CD4-positive, alpha-beta T cell treated with Interleukin-6 at 100 ng/mL for 8 hours (primary cell): ENCODE measurements at regions not wholly inside any gene's neighbourhood (a gene's known extent, or its start where the extent isn't known, plus 50 kb on each side); places are given as distances from the start of the nearest gene placed in this dataset.
"Not testable (repeated sequence)": the region's sequence is repeated elsewhere in the genome, so short reads cannot be mapped to it uniquely, and the experiment has no call there.

Experiments
- DNase-seq: peaks from one replicate; pipeline ENCODE4 v3.0.0-alpha.2; 2020; ENCODE audit warnings: mixed read lengths, low spot score

GRCh38 chr2:60356346-60356745 is 197.1 kb downstream of the BCL11A start:
- no peak for DNase-seq

- DNase-seq = no peak
Measured at GRCh38 chr2:60355849-60356261, 197.6 kb downstream of the BCL11A start.

DNA sequence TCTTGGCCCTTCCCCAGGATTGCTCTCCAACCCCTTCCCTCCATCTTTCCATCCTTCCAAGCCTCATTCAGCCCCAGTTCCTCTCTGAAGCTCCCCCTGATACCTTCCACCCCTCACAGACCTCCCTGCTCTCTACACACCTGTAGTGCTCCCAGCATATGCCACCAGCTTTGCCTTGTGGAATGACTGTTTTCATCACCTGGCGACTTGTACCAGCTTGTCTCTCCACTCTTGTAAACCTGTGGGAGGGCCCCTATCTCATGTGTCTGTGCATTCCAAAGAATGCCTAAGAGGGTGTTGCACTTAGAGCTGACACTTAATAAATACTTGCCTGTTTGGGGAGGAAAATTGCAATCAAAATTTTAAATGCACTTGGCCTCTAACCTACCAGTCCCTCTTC is 198.7 kb downstream of the BCL11A start:
- no peak for DNase-seq

DNA sequence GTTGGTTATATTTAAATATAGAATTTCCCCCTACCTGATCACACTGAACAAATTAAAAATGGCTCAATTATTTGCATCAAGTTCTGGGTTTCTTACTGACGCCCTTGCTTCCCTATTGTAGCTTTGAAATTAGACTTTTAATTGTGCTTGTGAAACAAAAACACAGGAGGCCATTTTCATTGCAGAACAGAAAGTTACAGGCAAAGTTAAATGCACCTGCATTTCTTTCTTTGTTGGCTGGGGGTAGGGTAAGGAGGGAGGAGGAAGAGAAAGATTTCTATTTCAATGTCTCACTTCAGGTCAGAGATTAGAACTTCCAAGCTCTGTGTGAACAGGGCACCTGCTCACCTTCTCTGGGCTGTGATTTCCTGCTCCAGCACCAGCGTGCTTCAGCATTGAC is 199.6 kb downstream of the BCL11A start:
- DNase-seq = no peak

DNA sequence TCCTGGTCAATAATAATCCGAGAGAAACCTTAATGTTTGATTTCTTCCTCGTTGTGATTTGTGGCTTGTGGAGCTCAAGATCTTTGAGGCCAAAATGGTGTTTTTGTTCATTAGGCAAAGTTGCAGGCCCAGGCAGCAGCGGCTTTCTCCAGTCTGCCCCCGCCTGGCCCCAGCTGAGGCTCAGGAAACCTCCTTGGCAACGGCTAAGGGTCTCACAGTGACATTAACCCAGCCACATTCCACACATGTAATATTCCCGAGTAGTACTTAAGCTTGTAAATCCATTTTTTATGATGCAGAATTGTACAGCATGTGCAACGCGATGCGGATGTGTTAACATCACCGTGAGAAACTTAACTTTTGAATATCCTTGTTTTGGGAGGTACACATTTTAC is 200.1 kb downstream of the BCL11A start:
- no peak for DNase-seq

GRCh38 chr2:60352491-60353405 is 200.7 kb downstream of the BCL11A start:
- no peak for DNase-seq

DNA sequence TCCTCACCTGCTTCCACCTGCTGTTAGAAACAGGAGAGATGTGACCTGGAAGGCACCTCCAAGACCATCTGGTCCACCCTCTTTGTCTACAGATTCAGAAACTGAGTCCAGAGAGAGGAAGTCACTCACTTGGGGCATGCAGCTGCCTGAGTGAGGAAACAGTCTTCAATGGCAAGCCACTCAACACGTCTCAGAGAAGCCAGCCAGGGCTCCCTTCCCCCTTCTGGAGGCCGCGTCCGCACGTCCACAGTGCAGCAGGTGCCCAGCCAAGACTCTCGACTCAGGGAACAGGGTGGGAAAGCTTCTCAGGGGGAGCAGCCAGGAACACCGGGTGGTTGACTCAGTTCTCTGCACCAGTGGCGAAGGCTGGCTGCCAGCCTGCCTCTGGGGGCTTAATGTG is 201.7 kb downstream of the BCL11A start:
- no peak for DNase-seq

- DNase-seq = no peak
Measured at GRCh38 chr2:60351321-60351720, 202.1 kb downstream of the BCL11A start.

GRCh38 chr2:60350791-60351190 is 202.7 kb downstream of the BCL11A start:
- DNase-seq = no peak

DNA sequence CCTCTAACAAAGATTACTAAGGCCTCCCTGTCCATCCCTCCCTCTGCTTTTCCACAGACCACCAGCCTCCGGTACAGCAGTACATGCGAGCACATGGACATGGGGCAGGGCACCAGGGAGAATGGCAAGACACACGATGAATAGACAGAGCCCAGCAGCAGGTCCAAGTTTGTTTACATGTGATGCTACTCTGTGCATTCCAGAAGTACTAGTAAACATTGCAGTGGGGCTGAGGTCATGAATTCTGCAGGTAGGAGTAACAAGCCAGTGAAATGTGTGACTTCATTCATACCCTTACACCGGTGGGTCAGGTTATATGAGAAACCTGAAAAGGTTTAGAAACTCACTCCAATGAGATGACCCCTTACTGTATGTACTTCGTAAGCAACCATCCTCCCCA is 205.7 kb downstream of the BCL11A start:
- no peak for DNase-seq

DNA sequence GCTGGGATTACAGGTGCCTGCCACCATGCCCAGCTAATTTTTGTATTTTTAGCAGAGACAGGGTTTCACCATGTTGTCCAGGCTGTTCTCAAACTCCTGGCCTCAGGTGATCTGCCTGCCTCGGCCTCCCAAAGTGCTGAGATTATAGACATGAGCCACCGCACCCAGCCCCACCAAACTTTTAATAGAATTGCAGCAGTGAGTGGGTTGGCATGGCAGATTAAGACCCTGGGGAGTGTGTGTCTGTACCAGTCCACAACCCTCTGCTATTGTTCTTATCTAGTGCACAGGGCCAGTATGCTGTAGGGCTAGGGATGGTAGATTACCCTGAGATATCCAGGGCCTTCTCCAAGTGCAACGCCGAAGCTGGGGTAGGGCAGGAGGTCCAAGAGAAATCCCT is 211.0 kb downstream of the BCL11A start:
- DNase-seq = not testable (repeated sequence)

DNA sequence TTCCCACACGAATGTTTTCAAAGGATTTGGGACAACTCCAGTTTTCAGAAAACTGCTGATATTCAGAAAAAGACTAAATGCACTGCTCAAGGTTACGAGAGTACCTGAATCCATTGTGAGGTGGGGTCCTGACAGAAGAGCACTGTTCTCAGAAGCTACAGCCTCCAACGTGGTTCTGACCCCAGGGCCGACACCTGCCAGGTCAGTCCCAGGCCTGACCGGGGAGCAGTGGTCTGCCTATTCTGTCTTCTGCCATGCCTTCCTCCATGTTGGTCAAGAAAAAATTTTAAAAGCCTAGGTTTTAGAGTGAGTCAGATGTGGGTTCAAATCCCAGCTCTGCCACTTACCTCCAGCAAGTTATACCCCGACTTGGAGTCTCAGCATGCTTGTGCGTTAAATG is 212.3 kb downstream of the BCL11A start:
- no peak for DNase-seq

DNA sequence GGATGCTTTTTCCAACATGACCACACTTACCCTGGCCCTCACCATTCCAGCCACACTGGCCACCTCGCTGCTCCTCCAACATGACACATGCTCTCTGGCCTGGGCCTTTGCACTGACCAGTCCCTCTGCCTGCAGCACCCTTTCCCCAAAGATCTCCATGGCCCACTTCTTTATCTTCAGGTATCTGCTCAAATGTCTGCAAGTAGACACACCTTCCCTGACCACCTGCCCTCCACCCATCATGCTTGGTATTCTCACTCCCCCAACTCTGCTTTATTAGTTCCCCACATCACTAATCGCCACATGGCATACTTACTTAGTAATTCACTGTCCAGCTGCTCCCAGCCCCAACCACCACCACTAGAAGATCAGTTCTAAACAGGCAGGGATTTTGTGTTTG is 214.2 kb downstream of the BCL11A start:
- no peak for DNase-seq

GRCh38 chr2:60337142-60337497 is 216.3 kb downstream of the BCL11A start:
- no peak for DNase-seq

DNA sequence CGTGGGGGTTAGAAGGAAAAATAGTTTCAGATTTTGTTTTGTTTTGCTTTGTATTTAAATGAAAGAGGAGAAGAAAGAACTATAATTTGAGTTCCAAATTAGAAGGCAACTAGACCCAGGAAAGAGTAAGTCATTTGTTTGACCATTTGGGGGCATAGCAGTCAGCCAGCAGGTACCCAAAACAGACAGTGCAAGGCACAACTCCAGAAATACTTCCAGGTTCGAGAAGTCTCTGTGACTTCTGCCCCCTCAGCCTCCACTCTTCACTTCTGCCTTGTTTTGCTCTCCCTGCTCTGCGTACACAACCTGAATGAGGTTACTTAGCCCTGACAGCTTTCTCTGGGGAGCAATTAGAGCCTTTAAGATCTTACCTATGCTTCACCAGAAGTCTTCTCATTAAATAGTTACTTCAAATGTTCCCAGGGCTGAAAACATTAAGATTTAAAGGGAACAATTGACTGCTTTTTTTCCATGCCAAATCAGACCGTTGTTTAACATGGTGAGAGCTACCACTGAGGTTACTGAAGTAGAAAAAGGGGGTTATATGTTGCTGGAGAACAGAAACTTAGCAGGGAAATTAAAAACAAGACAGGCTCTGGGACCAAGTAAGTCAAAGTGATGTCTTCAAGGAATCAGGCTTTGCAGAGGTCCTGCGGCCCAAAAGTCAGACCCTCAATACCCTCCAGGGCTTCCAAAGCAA is 216.9 kb downstream of the BCL11A start:
- no peak for DNase-seq

GRCh38 chr2:60335533-60336237 is 217.8 kb downstream of the BCL11A start:
- DNase-seq = no peak

DNA sequence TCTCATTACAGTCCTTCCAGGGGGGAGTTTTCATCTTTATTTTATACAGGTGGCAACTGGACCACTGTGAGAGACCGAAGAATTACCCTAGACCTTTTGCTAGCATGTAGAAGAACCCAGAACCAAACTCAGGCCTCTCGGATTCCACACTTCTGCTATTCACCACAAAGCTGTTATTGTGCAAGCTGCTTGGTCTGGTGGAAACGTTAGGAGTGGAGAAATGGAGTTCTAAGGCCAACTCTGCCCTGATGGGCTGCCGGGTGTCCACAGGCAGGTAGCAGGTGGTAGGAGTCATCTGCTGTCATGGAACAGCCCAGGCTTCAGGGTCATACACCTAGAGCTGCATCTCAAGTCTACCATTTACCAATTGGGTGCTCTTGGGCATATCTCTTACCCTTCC is 218.8 kb downstream of the BCL11A start:
- DNase-seq = no peak

GRCh38 chr2:60333264-60333663 is 220.2 kb downstream of the BCL11A start:
- DNase-seq = no peak

- DNase-seq = no peak
Measured at GRCh38 chr2:60331115-60331809, 222.2 kb downstream of the BCL11A start.

DNA sequence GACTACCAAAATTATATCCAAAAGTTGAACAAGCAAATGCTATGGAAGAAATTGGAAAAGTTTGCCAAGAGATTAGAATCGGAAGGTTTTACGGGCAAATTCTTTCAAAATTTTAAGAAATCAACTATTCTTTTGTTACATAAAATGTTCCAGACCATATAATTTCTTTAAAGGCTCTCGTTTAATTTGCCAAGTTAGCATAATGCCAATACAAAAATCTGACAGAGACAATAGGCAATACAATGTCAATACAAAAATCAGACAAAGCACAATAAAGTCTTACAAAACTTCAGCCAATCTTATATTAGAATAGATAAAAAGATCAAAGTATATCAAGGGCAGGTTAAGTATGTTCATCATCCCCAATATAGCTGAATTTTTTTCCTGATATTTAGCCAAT is 224.2 kb downstream of the BCL11A start:
- no peak for DNase-seq

- DNase-seq = no peak
Measured at GRCh38 chr2:60324536-60324935, 228.9 kb downstream of the BCL11A start.

DNA sequence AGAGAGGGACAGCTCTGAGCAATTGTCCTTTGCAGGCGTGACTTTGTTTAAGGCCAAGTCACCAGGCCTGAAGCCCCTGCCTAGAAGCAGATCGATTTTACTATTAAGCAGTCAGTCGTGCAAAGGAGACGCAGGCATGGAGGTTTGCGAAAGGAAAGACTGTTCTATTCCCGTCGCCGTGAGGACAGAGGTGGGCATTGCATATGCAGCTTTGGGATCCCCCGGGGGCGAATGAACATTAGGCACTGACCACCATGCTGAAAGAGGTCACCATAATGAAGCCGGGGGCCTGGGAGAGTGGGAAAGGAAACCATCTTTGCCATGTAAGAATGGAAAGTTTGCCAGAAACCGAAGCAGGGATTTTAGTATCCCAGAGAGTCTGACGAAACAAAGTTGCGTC is 231.6 kb downstream of the BCL11A start:
- DNase-seq = no peak
